ENCODE measurements at regions not wholly inside any gene's neighbourhood (a gene's known extent, or its start where the extent isn't known, plus 50 kb on each side); places are given as distances from the start of the nearest gene placed in this dataset.

GRCh38 chr22:34702279-34702678 lies 363.7 kb upstream of the ISX start:
- peaks cover 0 to 4% (median 0%) of the 10 kb centered on the region in 4 donors for H3K9me3 ChIP-seq (ENCODE audit: control insufficient read depth in 4 of 4, low read length in 3 of 4)
- H3K4me3 ChIP-seq (ENCODE audit: low read depth in 1 of 3, low read length in 3 of 3) = no peak overlapping the region
- H3K27ac ChIP-seq (ENCODE audit: low read depth in 1 of 2, low read length in 2 of 2) = no peak overlapping the region
- no peaks in the 10 kb centered on the region for H3K36me3 ChIP-seq (ENCODE audit: control insufficient read depth in 4 of 4, insufficient read depth in 3 of 4, low read depth in 1 of 4, low read length in 3 of 4)
- no peaks in the 10 kb centered on the region for H3K4me1 ChIP-seq (ENCODE audit: control insufficient read depth in 4 of 4, insufficient read depth in 4 of 4, low read length in 3 of 4)
- 79% methylated on average over 2 of the region's 2 CpGs for WGBS
- no peak overlapping the region for H3K9ac ChIP-seq (ENCODE audit: low read depth in 1 of 2, low read length in 2 of 2)
- DNase-seq (ENCODE audit: low spot score) = no peak
- TF ChIP-seq JUND (IDR thresholded peaks at IDR 0.05) (no peak), YY1 (IDR thresholded peaks at IDR 0.05) (no peak), HNF4G (IDR thresholded peaks at IDR 0.05) (no peak), REST (IDR thresholded peaks at IDR 0.05) (no peak), FOXA2 (IDR thresholded peaks at IDR 0.05) (no peak), ATF3 (IDR thresholded peaks at IDR 0.05) (no peak), RXRA (IDR thresholded peaks at IDR 0.05) (no peak), NR2F2 (IDR thresholded peaks at IDR 0.05) (no peak), FOXA1 (IDR thresholded peaks at IDR 0.05) (no peak), ZBTB33 (IDR thresholded peaks at IDR 0.05) (no peak), HNF4A (conservative IDR thresholded peaks at IDR 0.05) (no peak), MAX (IDR thresholded peaks at IDR 0.05) (no peak), RAD21 (IDR thresholded peaks at IDR 0.05) (no peak), SP1 (IDR thresholded peaks at IDR 0.05) (no peak), GABPA (IDR thresholded peaks at IDR 0.05 in 1 of 2, conservative IDR thresholded peaks at IDR 0.05 in 1 of 2) (no peak), EGR1 (IDR thresholded peaks at IDR 0.05; ENCODE audit: low read depth in 2 of 2) (no peak), TAF1 (conservative IDR thresholded peaks at IDR 0.05) (no peak)
- peaks cover 0 to 9% (median 2%) of the 10 kb centered on the region in 4 donors for H3K27me3 ChIP-seq (ENCODE audit: control insufficient read depth in 4 of 4, insufficient read depth in 4 of 4, low read length in 3 of 4)

GRCh38 chr22:34709641-34710040 lies 356.3 kb upstream of the ISX start:
- H3K4me1 ChIP-seq (ENCODE audit: control insufficient read depth in 4 of 4, insufficient read depth in 4 of 4, low read length in 3 of 4) = no peaks in the 10 kb centered on the region
- peaks cover 0 to 3% (median 0%) of the 10 kb centered on the region in 4 donors for H3K27me3 ChIP-seq (ENCODE audit: control insufficient read depth in 4 of 4, insufficient read depth in 4 of 4, low read length in 3 of 4)
- DNase-seq (ENCODE audit: low spot score) = no peak
- H3K9ac ChIP-seq (ENCODE audit: low read depth in 1 of 2, low read length in 2 of 2) = no peak overlapping the region
- H3K27ac ChIP-seq (ENCODE audit: low read depth in 1 of 2, low read length in 2 of 2) = no peak overlapping the region
- WGBS = 80% methylated on average over 2 of the region's 2 CpGs
- TF ChIP-seq FOXA2 (IDR thresholded peaks at IDR 0.05) (no peak), RAD21 (IDR thresholded peaks at IDR 0.05) (no peak), REST (IDR thresholded peaks at IDR 0.05) (no peak), JUND (IDR thresholded peaks at IDR 0.05) (no peak), TAF1 (conservative IDR thresholded peaks at IDR 0.05) (no peak), HNF4G (IDR thresholded peaks at IDR 0.05) (no peak), ATF3 (IDR thresholded peaks at IDR 0.05) (no peak), SP1 (IDR thresholded peaks at IDR 0.05) (no peak), YY1 (IDR thresholded peaks at IDR 0.05) (no peak), GABPA (IDR thresholded peaks at IDR 0.05 in 1 of 2, conservative IDR thresholded peaks at IDR 0.05 in 1 of 2) (no peak), FOXA1 (IDR thresholded peaks at IDR 0.05) (no peak), HNF4A (conservative IDR thresholded peaks at IDR 0.05) (no peak), ZBTB33 (IDR thresholded peaks at IDR 0.05) (no peak), RXRA (IDR thresholded peaks at IDR 0.05) (no peak)
- H3K36me3 ChIP-seq (ENCODE audit: control insufficient read depth in 4 of 4, insufficient read depth in 3 of 4, low read depth in 1 of 4, low read length in 3 of 4) = no peaks in the 10 kb centered on the region
- peaks cover 0 to 4% (median 1%) of the 10 kb centered on the region in 4 donors for H3K9me3 ChIP-seq (ENCODE audit: control insufficient read depth in 4 of 4, low read length in 3 of 4)
- no peak overlapping the region for H3K4me3 ChIP-seq (ENCODE audit: low read depth in 1 of 3, low read length in 3 of 3)
